Gastroesophageal sphincter (tissue), 3 donors: ENCODE measurements at regions not wholly inside any gene's neighbourhood (a gene's known extent, or its start where the extent isn't known, plus 50 kb on each side); places are given as distances from the start of the nearest gene placed in this dataset.

ENCODE experiments used
- EP300 ChIP-seq: sonication (generic); formaldehyde crosslinking; IDR thresholded peaks from one replicate; pipeline ENCODE4 v1.6.1; 2017; ENCODE audit warnings: antibody characterized with exemption, mild to moderate bottlenecking
- POLR2A ChIP-seq, 2 donors: fragments of 450-650 bp; IDR thresholded peaks; one replicate each; pipeline ENCODE4 v1.6.1; 2017; ENCODE audit warnings: antibody characterized with exemption in 2 of 2, mild to moderate bottlenecking in 2 of 2, moderate library complexity in 1 of 2
- TF ChIP-seq, protein P1 (sequence below), 4 experiments: fragments of 200-600 bp in 2 of 4; fragments of 450-650 bp in 2 of 4; sonication (generic) in 1 of 4; IDR thresholded peaks; one replicate each; pipeline ENCODE4 v1.5.1; 2017 to 2019; ENCODE audit warnings: antibody characterized with exemption in 4 of 4, mild to moderate bottlenecking in 2 of 4, moderate library complexity in 2 of 4

DNA sequence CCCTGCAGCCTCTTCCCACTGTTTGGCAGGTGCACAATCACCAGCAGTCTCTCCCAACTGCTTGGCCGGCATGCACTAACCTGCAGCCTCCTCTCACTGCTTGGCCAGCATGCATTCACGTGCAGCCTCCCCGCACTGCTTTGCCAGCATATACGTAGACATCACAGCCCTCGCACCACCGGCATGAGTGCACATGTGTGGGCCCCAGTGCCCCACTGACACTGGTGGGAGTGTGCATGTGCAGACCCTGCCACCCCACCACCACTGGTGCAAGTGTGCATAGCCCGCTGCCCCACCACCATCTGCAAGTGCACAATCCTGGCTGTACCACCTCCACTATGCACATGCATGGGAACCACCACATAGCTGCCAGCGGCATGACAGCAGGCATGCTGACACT, 127.5 kb upstream of the SOX9 start:
- TF ChIP-seq, protein P1, sequence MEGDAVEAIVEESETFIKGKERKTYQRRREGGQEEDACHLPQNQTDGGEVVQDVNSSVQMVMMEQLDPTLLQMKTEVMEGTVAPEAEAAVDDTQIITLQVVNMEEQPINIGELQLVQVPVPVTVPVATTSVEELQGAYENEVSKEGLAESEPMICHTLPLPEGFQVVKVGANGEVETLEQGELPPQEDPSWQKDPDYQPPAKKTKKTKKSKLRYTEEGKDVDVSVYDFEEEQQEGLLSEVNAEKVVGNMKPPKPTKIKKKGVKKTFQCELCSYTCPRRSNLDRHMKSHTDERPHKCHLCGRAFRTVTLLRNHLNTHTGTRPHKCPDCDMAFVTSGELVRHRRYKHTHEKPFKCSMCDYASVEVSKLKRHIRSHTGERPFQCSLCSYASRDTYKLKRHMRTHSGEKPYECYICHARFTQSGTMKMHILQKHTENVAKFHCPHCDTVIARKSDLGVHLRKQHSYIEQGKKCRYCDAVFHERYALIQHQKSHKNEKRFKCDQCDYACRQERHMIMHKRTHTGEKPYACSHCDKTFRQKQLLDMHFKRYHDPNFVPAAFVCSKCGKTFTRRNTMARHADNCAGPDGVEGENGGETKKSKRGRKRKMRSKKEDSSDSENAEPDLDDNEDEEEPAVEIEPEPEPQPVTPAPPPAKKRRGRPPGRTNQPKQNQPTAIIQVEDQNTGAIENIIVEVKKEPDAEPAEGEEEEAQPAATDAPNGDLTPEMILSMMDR (IDR thresholded peaks at IDR 0.05), result no peak
- TF ChIP-seq POLR2A (IDR thresholded peaks at IDR 0.05) (no peak), EP300 (no peak)
